GM21528 (cell line): ENCODE measurements at regions not wholly inside any gene's neighbourhood (a gene's known extent, or its start where the extent isn't known, plus 50 kb on each side); places are given as distances from the start of the nearest gene placed in this dataset.

ENCODE experiments used
- ATAC-seq: cut with Tn5 transposase; IDR thresholded peaks from one replicate; pipeline ENCODE4 v1.9.1; 2021; ENCODE audit warnings: mild to moderate bottlenecking, moderate library complexity; ENCODE audit not compliant: unreplicated experiment, low FRiP score

DNA sequence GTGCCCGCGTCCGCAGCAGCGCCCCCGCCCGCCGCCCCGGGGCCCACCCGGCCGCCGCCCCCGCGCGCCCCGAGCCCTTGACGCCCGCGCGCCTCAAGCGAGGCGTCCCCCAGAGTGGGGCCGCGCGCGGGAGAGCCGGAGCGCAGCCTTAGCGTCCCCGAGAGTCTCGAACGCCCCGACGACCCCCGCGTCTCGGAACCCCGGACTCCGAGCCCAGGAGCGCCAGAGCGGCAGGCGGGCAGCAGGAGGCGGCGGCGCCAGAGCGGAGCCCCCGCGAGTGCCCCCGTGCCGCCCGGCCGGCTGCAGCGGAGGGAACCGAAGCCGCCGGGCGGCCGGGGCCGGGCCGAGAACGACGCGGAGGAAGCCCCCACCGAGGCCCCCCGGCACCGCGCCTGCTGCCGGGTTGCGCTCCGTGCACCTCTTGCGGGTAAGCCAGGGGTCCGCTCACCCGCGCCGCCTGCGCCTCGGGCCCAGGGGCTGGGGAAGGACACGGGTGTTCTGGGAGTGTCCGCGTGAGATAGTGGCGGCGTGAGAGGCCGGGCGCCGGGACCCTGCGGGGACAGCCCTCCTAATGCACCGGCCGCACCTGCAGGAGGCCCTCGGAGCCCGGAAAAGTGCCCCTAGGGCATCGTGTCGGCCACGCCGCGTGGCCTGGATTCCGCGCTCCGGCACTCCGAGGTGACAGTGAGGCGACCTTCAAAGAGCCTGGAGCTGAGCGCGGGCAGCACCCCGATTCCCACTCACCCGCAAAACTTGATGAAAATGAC lies 52.0 kb upstream of the ULK4 start:
- peak; percentile 14 for ATAC-seq

DNA sequence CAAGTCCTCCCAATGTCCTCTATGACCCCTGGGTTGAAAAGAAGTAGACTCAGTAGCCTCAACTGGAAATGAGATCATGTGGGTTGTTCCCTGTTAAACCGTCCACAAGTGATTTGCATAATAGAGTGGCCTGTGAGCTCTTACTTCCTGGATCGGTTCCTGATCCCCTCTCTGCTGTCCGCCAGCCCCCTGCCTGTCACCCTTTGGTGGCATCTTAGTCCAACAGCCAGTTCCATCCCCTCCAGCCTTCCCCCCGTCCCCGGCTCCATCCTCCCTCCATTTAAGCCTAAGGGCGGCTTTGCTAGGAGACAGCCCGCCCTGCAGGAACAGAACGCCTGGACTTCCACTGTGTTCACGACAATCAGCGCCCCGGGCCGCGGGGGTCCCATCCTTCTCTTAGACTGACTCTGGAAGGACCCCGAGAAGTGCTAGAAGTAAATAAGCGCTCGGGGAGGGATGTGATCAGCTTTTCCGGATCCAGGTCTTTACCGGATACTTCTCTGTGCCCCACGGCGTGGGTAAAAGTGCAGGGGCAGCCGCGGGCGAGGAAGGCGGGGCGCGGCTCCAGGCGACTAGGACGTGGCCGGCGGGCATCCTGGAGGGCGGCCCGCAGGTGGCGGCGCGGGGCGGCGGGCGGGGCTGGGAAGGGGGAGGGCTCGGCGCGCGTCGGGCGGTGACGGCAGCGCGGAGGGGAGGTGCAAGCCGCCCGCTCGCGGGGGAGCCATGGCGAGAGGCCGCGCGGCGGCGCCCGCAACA lies 51.2 kb upstream of the ULK4 start:
- peak; percentile 87 for ATAC-seq

DNA sequence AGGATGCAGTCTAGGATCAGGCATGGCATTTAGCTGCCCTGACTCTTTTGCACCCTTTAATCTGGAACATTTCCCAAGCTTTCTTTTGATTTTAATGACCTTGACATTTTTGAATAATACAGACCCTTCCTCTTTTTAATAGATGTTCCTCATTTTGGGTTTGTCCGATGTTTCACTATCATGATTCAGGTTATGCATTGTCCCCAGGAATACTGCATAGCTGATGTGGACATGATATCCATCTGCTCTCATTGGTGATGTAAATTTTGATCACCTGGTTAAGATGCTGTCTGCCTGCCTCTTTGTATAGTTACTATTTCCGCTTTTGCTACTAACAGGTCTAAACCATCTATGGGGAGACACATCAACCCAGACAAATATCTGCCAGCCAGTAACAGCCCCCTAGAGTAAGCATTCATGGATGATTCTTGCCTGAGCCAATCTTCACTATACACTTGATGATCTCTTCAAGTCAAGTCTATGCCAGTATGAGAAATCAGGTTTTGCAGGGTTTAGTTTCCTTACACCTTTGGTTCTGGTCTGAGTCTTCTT lies 50.6 kb upstream of the ULK4 start:
- ATAC-seq = peak; percentile 23
